H1 (cell line): ENCODE measurements at regions not wholly inside any gene's neighbourhood (a gene's known extent, or its start where the extent isn't known, plus 50 kb on each side); places are given as distances from the start of the nearest gene placed in this dataset.

ENCODE experiments used
- CTCF ChIA-PET: fragments of 300-600 bp; sonication (Branson Sonifier 250); formaldehyde crosslinking; loops from one replicate; lab custom pipeline; 2021; ENCODE audit not compliant: partially characterized antibody; lab: Charles Lee
- POLR2A ChIA-PET: fragments of 300-600 bp; sonication (Branson Sonifier 250); formaldehyde crosslinking; loops from one replicate; lab custom pipeline; 2021; ENCODE audit warnings: inconsistent platforms; ENCODE audit not compliant: partially characterized antibody; lab: Charles Lee
- DNase-seq, 2 experiments: peaks; one replicate each; pipeline versions ENCODE4 v3.0.0 to v3.0.0-alpha.2; 2010 to 2022; ENCODE audit warnings: low spot score in 2 of 2, low read depth in 1 of 2, mixed read lengths in 1 of 2
- FAIRE-seq: peaks from 2 replicates; lab custom pipeline; 2011; peaks lifted over from hg19 to GRCh38; lab: Jason Lieb, UNC
- H2AFZ ChIP-seq: 2 replicates; pipeline ENCODE4 v1.8.1; 2012; ENCODE audit warnings: low read length, inconsistent platforms
- H2AK5ac ChIP-seq: 2 replicates; pipeline ENCODE4 v1.6.1; 2013; ENCODE audit warnings: low read depth, low read length
- H2BK120ac ChIP-seq: replicated peaks from 2 replicates; pipeline ENCODE3; 2013; ENCODE audit warnings: low read depth, low read length, inconsistent platforms
- H2BK12ac ChIP-seq: 2 replicates; pipeline ENCODE4 v1.6.1; 2013; ENCODE audit warnings: low read depth, low read length
- H2BK15ac ChIP-seq: 2 replicates; pipeline ENCODE4 v1.6.1; 2013; ENCODE audit warnings: low read length
- H2BK20ac ChIP-seq: 2 replicates; pipeline ENCODE4 v1.6.1; 2013; ENCODE audit warnings: low read length
- H2BK5ac ChIP-seq: 2 replicates; pipeline ENCODE4 v1.6.1; 2013; ENCODE audit warnings: low read depth, low read length
- H3K14ac ChIP-seq: 2 replicates; pipeline ENCODE4 v1.6.1; 2013; ENCODE audit warnings: inconsistent platforms; ENCODE audit not compliant: insufficient read length
- H3K18ac ChIP-seq: 2 replicates; pipeline ENCODE4 v1.6.1; 2013; ENCODE audit warnings: low read length; ENCODE audit errors: extremely low read depth
- H3K23ac ChIP-seq: 2 replicates; pipeline ENCODE4 v1.6.1; 2013; ENCODE audit warnings: inconsistent platforms; ENCODE audit not compliant: insufficient read length
- H3K23me2 ChIP-seq: 2 replicates; pipeline ENCODE4 v1.6.1; 2013; ENCODE audit warnings: low read depth, low read length
- H3K27ac ChIP-seq: 2 replicates; pipeline ENCODE4 v1.6.1; 2011; ENCODE audit warnings: low read depth, low read length, inconsistent platforms
- H3K27me3 ChIP-seq, 4 experiments: replicated peaks in 1 of 4; 1 replicate in 1 of 4; 2 replicates in 3 of 4; pipeline versions ENCODE4 v1.6.1 to v1.8.1; 2011 to 2013; ENCODE audit warnings: low read length in 3 of 4, mild to moderate bottlenecking in 3 of 4, inconsistent platforms in 2 of 4, mixed read lengths in 2 of 4, moderate library complexity in 1 of 4; ENCODE audit not compliant: control insufficient read depth in 3 of 4, insufficient read depth in 3 of 4; ENCODE audit errors: extremely low read depth in 1 of 4
- H3K36me3 ChIP-seq, 4 experiments: 2 replicates each; pipeline versions ENCODE4 v1.6.1 to v1.8.1; 2011 to 2013; ENCODE audit warnings: mild to moderate bottlenecking in 4 of 4, low read length in 3 of 4, moderate library complexity in 2 of 4, control low read depth in 1 of 4, inconsistent platforms in 1 of 4; ENCODE audit not compliant: insufficient read depth in 4 of 4, control insufficient read depth in 2 of 4
- H3K4ac ChIP-seq: replicated peaks from 2 replicates; pipeline ENCODE3; 2013; ENCODE audit warnings: low read length, low read depth, mixed read lengths, inconsistent platforms; ENCODE audit not compliant: insufficient read length
- H3K4me1 ChIP-seq, 4 experiments: replicated peaks in 1 of 4; 1 replicate in 1 of 4; 2 replicates in 3 of 4; pipeline versions ENCODE4 v1.6.1 to v1.8.1; 2011 to 2013; ENCODE audit warnings: low read length in 3 of 4, inconsistent platforms in 2 of 4, mixed read lengths in 1 of 4; ENCODE audit not compliant: insufficient read depth in 4 of 4, control insufficient read depth in 3 of 4
- H3K4me2 ChIP-seq, 2 experiments: 2 replicates each; pipeline versions ENCODE4 v1.6.1 to v1.8.1; 2011 to 2013; ENCODE audit warnings: low read depth in 2 of 2, low read length in 2 of 2, control low read depth in 1 of 2, inconsistent platforms in 1 of 2, mild to moderate bottlenecking in 1 of 2; ENCODE audit not compliant: insufficient read depth in 1 of 2
- H3K4me3 ChIP-seq, 4 experiments: fragments of 200-600, 300-600 bp in 1 of 4; sonication (generic), shearing (Covaris generic), sonication (Bioruptor Twin) in 1 of 4; 2 replicates each; pipeline versions ENCODE4 v1.5.1 to v1.8.1; 2011 to 2016; ENCODE audit warnings: low read length in 4 of 4, low read depth in 3 of 4, control low read depth in 2 of 4, inconsistent platforms in 2 of 4, mild to moderate bottlenecking in 2 of 4, mixed read lengths in 1 of 4, moderate library complexity in 1 of 4; ENCODE audit not compliant: insufficient read depth in 2 of 4; ENCODE audit errors: extremely low read depth in 1 of 4
- H3K56ac ChIP-seq: replicated peaks from 2 replicates; pipeline ENCODE3; 2013; ENCODE audit warnings: low read depth, mild to moderate bottlenecking, mixed read lengths, low read length, inconsistent platforms; ENCODE audit not compliant: insufficient read length
- H3K79me1 ChIP-seq: 2 replicates; pipeline ENCODE4 v1.6.1; 2013; ENCODE audit warnings: low read depth, low read length, control low read depth
- H3K79me2 ChIP-seq, 2 experiments: 2 replicates each; pipeline versions ENCODE4 v1.6.1 to v1.8.1; 2012 to 2013; ENCODE audit warnings: low read length in 2 of 2, mild to moderate bottlenecking in 2 of 2, inconsistent platforms in 1 of 2; ENCODE audit not compliant: insufficient read depth in 2 of 2, control insufficient read depth in 1 of 2
- H3K9ac ChIP-seq, 4 experiments: replicated peaks in 1 of 4; 1 replicate in 1 of 4; 2 replicates in 3 of 4; pipeline versions ENCODE4 v1.6.1 to v1.8.1; 2011 to 2013; ENCODE audit warnings: low read depth in 3 of 4, low read length in 3 of 4, control low read depth in 2 of 4, mild to moderate bottlenecking in 2 of 4, moderate library complexity in 2 of 4, inconsistent platforms in 1 of 4; ENCODE audit errors: extremely low read depth in 1 of 4
- H3K9me3 ChIP-seq, 2 experiments: 2 replicates each; pipeline versions ENCODE4 v1.6.1 to v1.8.1; 2012 to 2013; ENCODE audit warnings: mild to moderate bottlenecking in 2 of 2, moderate library complexity in 2 of 2, control low read depth in 1 of 2, inconsistent platforms in 1 of 2, low read depth in 1 of 2, low read length in 1 of 2, mixed read lengths in 1 of 2; ENCODE audit not compliant: insufficient read depth in 2 of 2
- H4K20me1 ChIP-seq, 2 experiments: replicated peaks in 1 of 2; 2 replicates each; pipeline versions ENCODE3 to v1.8.1; 2011 to 2013; ENCODE audit warnings: inconsistent platforms in 2 of 2, low read length in 2 of 2, mild to moderate bottlenecking in 1 of 2; ENCODE audit not compliant: insufficient read depth in 2 of 2, control insufficient read depth in 1 of 2
- H4K5ac ChIP-seq: 2 replicates; pipeline ENCODE4 v1.6.1; 2013; ENCODE audit warnings: low read length, low read depth, mixed read lengths, inconsistent platforms; ENCODE audit not compliant: insufficient read length
- H4K8ac ChIP-seq: 2 replicates; pipeline ENCODE4 v1.8.0; 2013; ENCODE audit warnings: mild to moderate bottlenecking, moderate library complexity, low read length, inconsistent platforms; ENCODE audit not compliant: insufficient read depth; ENCODE audit errors: extremely low read depth
- H4K91ac ChIP-seq: replicated peaks from 2 replicates; pipeline ENCODE3; 2013; ENCODE audit warnings: low read length, mixed read lengths, inconsistent platforms; ENCODE audit not compliant: insufficient read length
- ASH2L ChIP-seq: fragments of 200-600, 300-600 bp; sonication (generic); IDR thresholded peaks from one replicate; pipeline ENCODE4 v1.7.1; 2017; ENCODE audit warnings: low read length
- CHD2 ChIP-seq: IDR thresholded peaks from 2 replicates; pipeline ENCODE4 v1.6.1; 2012; ENCODE audit warnings: low read length, improper control_type of control experiment
- HDAC6 ChIP-seq: IDR thresholded peaks from one replicate; pipeline ENCODE4 v1.7.1; 2012; ENCODE audit warnings: low read depth, mild to moderate bottlenecking, inconsistent platforms, low read length, moderate library complexity
- JUN ChIP-seq: IDR thresholded peaks from 2 replicates; pipeline ENCODE4 v1.6.1; 2011; ENCODE audit warnings: low read depth, mild to moderate bottlenecking, improper control_type of control experiment, low read length
- KDM1A ChIP-seq: fragments of 200-600, 300-600 bp; sonication (generic); IDR thresholded peaks from 2 replicates; pipeline ENCODE4 v1.7.1; 2016; ENCODE audit warnings: mild to moderate bottlenecking, low read length, borderline replicate concordance
- NANOG ChIP-seq: IDR thresholded peaks from 2 replicates; pipeline ENCODE4 v1.6.1; 2011; ENCODE audit warnings: low read length, low read depth, mild to moderate bottlenecking, inconsistent platforms; ENCODE audit not compliant: insufficient read depth, poor library complexity, severe bottlenecking
- NRF1 ChIP-seq: IDR thresholded peaks from 2 replicates; pipeline ENCODE4 v1.6.1; 2011; ENCODE audit warnings: mild to moderate bottlenecking, low read depth, low read length, improper control_type of control experiment
- RBBP5 ChIP-seq: IDR thresholded peaks from 2 replicates; pipeline ENCODE4 v1.7.1; 2012; ENCODE audit warnings: low read depth, mild to moderate bottlenecking, inconsistent platforms, low read length, moderate library complexity, borderline replicate concordance
- TAF7 ChIP-seq: optimal IDR thresholded peaks from 2 replicates; pipeline ENCODE3; 2011; ENCODE audit warnings: low read depth, mild to moderate bottlenecking, inconsistent platforms, low read length, moderate library complexity, borderline replicate concordance
- WGBS, 2 experiments: shearing (Covaris generic) in 1 of 2; methylation state at CpG; one replicate each; pipeline versions ENCODE4 v1.1.6 to v1.1.7; 2013 to 2015; ENCODE audit warnings: low lambda C conversion rate in 2 of 2, mixed read lengths in 2 of 2, inconsistent platforms in 1 of 2, low coverage in 1 of 2, missing lambda C conversion rate in 1 of 2; ENCODE audit not compliant: insufficient replicate concordance in 2 of 2, insufficient coverage in 1 of 2, insufficient read length in 1 of 2; ENCODE audit errors: extremely low coverage in 1 of 2, missing lambda C conversion rate in 1 of 2; 5-methylcytosine and 5-hydroxymethylcytosine counted together

DNA sequence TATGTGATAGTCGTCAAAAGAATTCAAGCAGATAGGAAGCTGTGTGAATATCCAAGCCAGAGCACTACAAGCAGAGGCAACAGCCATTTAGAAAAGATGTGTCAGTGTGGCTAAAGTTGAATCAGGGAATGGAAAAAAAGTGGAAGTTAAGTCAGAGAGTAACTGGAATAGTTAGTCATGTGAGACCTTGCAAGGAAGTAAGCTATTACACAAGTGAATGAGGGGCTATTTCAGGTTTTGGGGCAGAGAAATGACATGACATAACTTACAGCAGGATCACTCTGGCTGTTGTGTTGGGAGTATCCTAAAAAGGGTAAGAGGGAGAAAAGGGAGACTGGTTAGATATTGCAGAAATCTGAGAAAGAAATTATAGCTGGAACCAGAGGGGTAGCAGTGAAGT, 236.6 kb upstream of the PCDH18 start:
- no peaks in the 10 kb centered on the region for H3K79me2 ChIP-seq
- H4K20me1 ChIP-seq: no peaks in the 10 kb centered on the region
- DNase-seq: no peak
- no peaks in the 10 kb centered on the region for H3K79me1 ChIP-seq
- no peak overlapping the region for H3K27ac ChIP-seq
- H3K4me3 ChIP-seq: no peak overlapping the region
- POLR2A ChIA-PET: interaction anchor here (0.6 kb wide), 1 partner anchor 754 kb away, joined by 3 read pairs; no protein-coding TSS in a partner anchor
- H3K9ac ChIP-seq: no peak overlapping the region
- no peak overlapping the region; the same call in 1 of the 2 replicates for H2AFZ ChIP-seq
- H3K4me2 ChIP-seq: no peak overlapping the region
- H3K56ac ChIP-seq: no peak overlapping the region
- H3K4ac ChIP-seq: no peak overlapping the region
- H3K18ac ChIP-seq: no peak overlapping the region
- no peaks in the 10 kb centered on the region for H3K36me3 ChIP-seq
- no peak for TF ChIP-seq HDAC6
- TF ChIP-seq JUN: no peak
- TF ChIP-seq KDM1A: no peak
- TF ChIP-seq NRF1: no peak
- no peak for TF ChIP-seq RBBP5
- no peak for TF ChIP-seq NANOG
- TF ChIP-seq TAF7: no peak
- TF ChIP-seq ASH2L: no peak
- TF ChIP-seq CHD2: no peak
- H3K9me3 ChIP-seq: no peaks in the 10 kb centered on the region; a peak in 1 of 4 replicates
- CTCF ChIA-PET: interaction anchor here (0.6 kb wide), 1 partner anchor 503 kb away, joined by 4 read pairs; no protein-coding TSS in a partner anchor
- no peaks in the 10 kb centered on the region for H3K4me1 ChIP-seq
- no peak overlapping the region for H3K14ac ChIP-seq
- H2BK120ac ChIP-seq: no peak overlapping the region
- no peak for FAIRE-seq
- no peak overlapping the region for H2AK5ac ChIP-seq
- no peak overlapping the region for H2BK12ac ChIP-seq
- H3K23me2 ChIP-seq: no peaks in the 10 kb centered on the region
- H2BK5ac ChIP-seq: no peak overlapping the region
- H4K8ac ChIP-seq: no peak overlapping the region
- H2BK20ac ChIP-seq: no peak overlapping the region
- no peak overlapping the region for H4K5ac ChIP-seq
- no peak overlapping the region for H4K91ac ChIP-seq
- H3K23ac ChIP-seq: no peak overlapping the region
- no peaks in the 10 kb centered on the region for H3K27me3 ChIP-seq
- WGBS, 2 experiments: 93% methylated on average over 1 of the region's 1 CpG; no CpG with 5 or more reads in 1 of the 2 experiments
- no peak overlapping the region for H2BK15ac ChIP-seq
